ENCODE measurements at regions not wholly inside any gene's neighbourhood (a gene's known extent, or its start where the extent isn't known, plus 50 kb on each side); places are given as distances from the start of the nearest gene placed in this dataset.
"Not testable (repeated sequence)": the region's sequence is repeated elsewhere in the genome, so short reads cannot be mapped to it uniquely, and the experiment has no call there.

GRCh38 chr11:87885084-87885483, 290.2 kb downstream of the RAB38 start:
- H2AFZ ChIP-seq (ENCODE audit: low read length); H3K79me1 ChIP-seq (ENCODE audit: low read depth, low read length); H3K56ac ChIP-seq (replicated peaks; ENCODE audit: insufficient read length, low read depth, low read length); H3K27ac ChIP-seq (ENCODE audit: low read depth, low read length); H3K23me2 ChIP-seq (ENCODE audit: low read depth, low read length); H3K4ac ChIP-seq (replicated peaks; ENCODE audit: insufficient read length, low read depth, low read length); H2BK12ac ChIP-seq (ENCODE audit: low read depth, low read length); H3K4me2 ChIP-seq (ENCODE audit: insufficient read depth in 1 of 2, low read depth in 2 of 2, low read length in 2 of 2); H2BK20ac ChIP-seq (ENCODE audit: low read length); H4K91ac ChIP-seq (replicated peaks; ENCODE audit: insufficient read length, low read length); H2AK5ac ChIP-seq (ENCODE audit: low read depth, low read length); H3K9ac ChIP-seq (replicated peaks in 1 of 4; ENCODE audit: extremely low read depth in 1 of 4, low read depth in 3 of 4, low read length in 3 of 4); POLR2A ChIA-PET (ENCODE audit: partially characterized antibody); H2BK5ac ChIP-seq (ENCODE audit: low read depth, low read length); H3K23ac ChIP-seq (ENCODE audit: insufficient read length); H3K9me3 ChIP-seq (ENCODE audit: insufficient read depth in 2 of 2, low read depth in 1 of 2, low read length in 1 of 2); FAIRE-seq; H2BK120ac ChIP-seq (replicated peaks; ENCODE audit: low read depth, low read length); H4K8ac ChIP-seq (ENCODE audit: extremely low read depth, insufficient read depth, low read length); H3K4me3 ChIP-seq (ENCODE audit: extremely low read depth in 1 of 4, insufficient read depth in 2 of 4, low read depth in 3 of 4, low read length in 4 of 4); H3K36me3 ChIP-seq (ENCODE audit: control insufficient read depth in 2 of 4, insufficient read depth in 4 of 4, low read length in 3 of 4); H2BK15ac ChIP-seq (ENCODE audit: low read length); H3K14ac ChIP-seq (ENCODE audit: insufficient read length); H3K18ac ChIP-seq (ENCODE audit: extremely low read depth, low read length); H4K5ac ChIP-seq (ENCODE audit: insufficient read length, low read depth, low read length); DNase-seq (ENCODE audit: low read depth in 1 of 2, low spot score in 2 of 2); H4K20me1 ChIP-seq (replicated peaks in 1 of 2; ENCODE audit: control insufficient read depth in 1 of 2, insufficient read depth in 2 of 2, low read length in 2 of 2); H3K4me1 ChIP-seq (replicated peaks in 1 of 4; ENCODE audit: control insufficient read depth in 3 of 4, insufficient read depth in 4 of 4, low read length in 3 of 4); H3K27me3 ChIP-seq (replicated peaks in 1 of 4; ENCODE audit: control insufficient read depth in 3 of 4, extremely low read depth in 1 of 4, insufficient read depth in 3 of 4, low read length in 3 of 4); H3K79me2 ChIP-seq (ENCODE audit: control insufficient read depth in 1 of 2, insufficient read depth in 2 of 2, low read length in 2 of 2); CTCF ChIA-PET (ENCODE audit: partially characterized antibody): not testable (repeated sequence)
- WGBS, 2 experiments (ENCODE audit: extremely low coverage in 1 of 2, insufficient coverage in 1 of 2, insufficient read length in 1 of 2, insufficient replicate concordance in 2 of 2, low coverage in 1 of 2, low lambda C conversion rate in 2 of 2, missing lambda C conversion rate in 1 of 2): 100% methylated on average over 1 of the region's 1 CpG; no CpG with 5 or more reads in 1 of the 2 experiments
